H1 (cell line): ENCODE measurements at regions not wholly inside any gene's neighbourhood (a gene's known extent, or its start where the extent isn't known, plus 50 kb on each side); places are given as distances from the start of the nearest gene placed in this dataset.

Source experiments
- ATF2 ChIP-seq: IDR thresholded peaks from 2 replicates; pipeline ENCODE4 v1.6.1; 2012; ENCODE audit warnings: low read length, inconsistent platforms
- CBX8 ChIP-seq: fragments of 300-800, 300-1000 bp; sonication (generic); IDR thresholded peaks from 2 replicates; pipeline ENCODE4 v1.7.1; 2016; ENCODE audit warnings: low read depth, low read length, borderline replicate concordance
- CHD7 ChIP-seq: fragments of 300-600 bp; sonication (generic); IDR thresholded peaks from 2 replicates; pipeline ENCODE4 v1.7.1; 2012; ENCODE audit warnings: low read length, moderate library complexity, mild to moderate bottlenecking, inconsistent platforms; ENCODE audit not compliant: insufficient replicate concordance
- EGR1 ChIP-seq: IDR thresholded peaks from 2 replicates; pipeline ENCODE4 v1.6.1; 2011; ENCODE audit warnings: low read depth, low read length, borderline replicate concordance
- FOSL1 ChIP-seq: IDR thresholded peaks from 2 replicates; pipeline ENCODE4 v1.6.1; 2011; ENCODE audit warnings: mild to moderate bottlenecking, low read depth, low read length, moderate library complexity; ENCODE audit not compliant: insufficient read depth
- GABPA ChIP-seq: IDR thresholded peaks from 2 replicates; pipeline ENCODE4 v1.6.1; 2011; ENCODE audit warnings: mild to moderate bottlenecking, low read length, moderate library complexity, borderline replicate concordance; ENCODE audit not compliant: insufficient read depth
- TBP ChIP-seq: IDR thresholded peaks from 2 replicates; pipeline ENCODE4 v1.6.1; 2011; ENCODE audit warnings: low read depth, low read length, improper control_type of control experiment

GRCh38 chr5:125484742-125485641, 738.6 kb upstream of the ZNF608 start (continued):
- TF ChIP-seq CHD7 (no peak), FOSL1 (no peak), CBX8 (no peak), ATF2 (no peak), GABPA (no peak), TBP (no peak), EGR1 (no peak)
